Ovary (tissue), 3 donors: ENCODE measurements at regions not wholly inside any gene's neighbourhood (a gene's known extent, or its start where the extent isn't known, plus 50 kb on each side); places are given as distances from the start of the nearest gene placed in this dataset.

Experiments used
- CTCF ChIP-seq, 3 donors: fragments of 450-650 bp in 2 of 3; fragments of 200-600 bp in 1 of 3; IDR thresholded peaks; one replicate each; pipeline versions ENCODE4 v1.5.1 to v1.8.0; 2016 to 2022; ENCODE audit warnings: antibody characterized with exemption in 3 of 3, mild to moderate bottlenecking in 1 of 3
- POLR2A ChIP-seq: fragments of 450-650 bp; IDR thresholded peaks from one replicate; pipeline ENCODE4 v1.6.1; 2017; ENCODE audit warnings: antibody characterized with exemption, mild to moderate bottlenecking, moderate library complexity
- donor health status: DM: no; HTN: no; CAD: no.

GRCh38 chr12:46516238-46516932 is 143.8 kb upstream of the SLC38A2 start:
- TF ChIP-seq CTCF (IDR thresholded peaks at IDR 0.05) (no peak), POLR2A (no peak)
